KMS-11 (cell line): ENCODE measurements at regions not wholly inside any gene's neighbourhood (a gene's known extent, or its start where the extent isn't known, plus 50 kb on each side); places are given as distances from the start of the nearest gene placed in this dataset.

Experiments used
- H2AFZ ChIP-seq: fragments of 200-600 bp; sonication (generic); 2 replicates; pipeline ENCODE4 v1.6.1; 2016; ENCODE audit warnings: antibody characterized with exemption, mixed run types, low read depth
- H3K27ac ChIP-seq: fragments of 200-600 bp; sonication (generic); 2 replicates; pipeline ENCODE4 v1.6.1; 2016; ENCODE audit warnings: mild to moderate bottlenecking, mixed run types
- H3K27me3 ChIP-seq: fragments of 200-600 bp; sonication (generic); 2 replicates; pipeline ENCODE4 v1.6.1; 2017; ENCODE audit warnings: mild to moderate bottlenecking, low read depth, mixed run types, moderate library complexity; ENCODE audit not compliant: insufficient read depth
- H3K36me3 ChIP-seq: fragments of 200-600 bp; sonication (generic); 2 replicates; pipeline ENCODE4 v1.6.1; 2017; ENCODE audit warnings: mild to moderate bottlenecking, mixed run types; ENCODE audit not compliant: insufficient read depth
- H3K4me1 ChIP-seq: fragments of 200-600 bp; sonication (generic); 2 replicates; pipeline ENCODE4 v1.6.1; 2016; ENCODE audit warnings: mild to moderate bottlenecking, low read depth, mixed run types; ENCODE audit not compliant: poor library complexity, severe bottlenecking
- H3K4me2 ChIP-seq: fragments of 200-600 bp; sonication (generic); 2 replicates; pipeline ENCODE4 v1.7.0; 2016; ENCODE audit warnings: mild to moderate bottlenecking, mixed run types
- H3K4me3 ChIP-seq: fragments of 200-600 bp; sonication (generic); IDR thresholded peaks from 2 replicates; pipeline ENCODE4 v1.6.1; 2017; ENCODE audit warnings: low read depth, low read length, mixed read lengths; ENCODE audit not compliant: insufficient read depth
- H3K79me2 ChIP-seq: fragments of 200-600 bp; sonication (generic); 2 replicates; pipeline ENCODE4 v1.6.1; 2016; ENCODE audit warnings: low read depth, mixed run types; ENCODE audit not compliant: insufficient read depth
- H3K9ac ChIP-seq: fragments of 200-600 bp; sonication (generic); 2 replicates; pipeline ENCODE4 v1.6.1; 2016; ENCODE audit warnings: mild to moderate bottlenecking, mixed run types
- H4K20me1 ChIP-seq: fragments of 200-600 bp; sonication (generic); 2 replicates; pipeline ENCODE4 v1.6.1; 2016; ENCODE audit warnings: mild to moderate bottlenecking, mixed run types; ENCODE audit not compliant: insufficient read depth
- CTCF ChIP-seq: fragments of 200-600 bp; sonication (generic); conservative IDR thresholded peaks from 2 replicates; pipeline ENCODE4 v1.6.1; 2017; ENCODE audit warnings: low read depth, mild to moderate bottlenecking, antibody characterized with exemption, low read length, moderate library complexity, mixed read lengths

GRCh38 chr3:22199095-22199494 is 448.1 kb upstream of the ZNF385D start:
- Histone ChIP-seq H3K27me3 (no peaks in the 10 kb centered on the region), H3K9ac (no peak overlapping the region), H3K4me2 (no peak overlapping the region), H3K4me3 (no peak overlapping the region), H3K4me1 (no peaks in the 10 kb centered on the region), H3K27ac (no peak overlapping the region), H3K79me2 (no peaks in the 10 kb centered on the region), H4K20me1 (no peaks in the 10 kb centered on the region), H2AFZ (no peak overlapping the region), H3K36me3 (no peaks in the 10 kb centered on the region)
- no peak for TF ChIP-seq CTCF

GRCh38 chr3:22208844-22209243 is 457.8 kb upstream of the ZNF385D start:
- no peak for TF ChIP-seq CTCF
- Histone ChIP-seq H3K79me2 (no peaks in the 10 kb centered on the region), H3K36me3 (no peaks in the 10 kb centered on the region), H2AFZ (no peak overlapping the region), H3K4me1 (no peaks in the 10 kb centered on the region), H3K27me3 (no peaks in the 10 kb centered on the region), H3K4me3 (no peak overlapping the region), H3K4me2 (no peak overlapping the region), H4K20me1 (no peaks in the 10 kb centered on the region), H3K27ac (no peak overlapping the region), H3K9ac (no peak overlapping the region)

- Histone ChIP-seq H3K36me3 (no peaks in the 10 kb centered on the region), H2AFZ (no peak overlapping the region), H3K4me1 (no peaks in the 10 kb centered on the region), H3K27ac (no peak overlapping the region), H3K9ac (no peak overlapping the region), H3K4me3 (no peak overlapping the region), H3K27me3 (no peaks in the 10 kb centered on the region), H3K79me2 (no peaks in the 10 kb centered on the region), H4K20me1 (no peaks in the 10 kb centered on the region), H3K4me2 (no peak overlapping the region)
- no peak for TF ChIP-seq CTCF
Measured at GRCh38 chr3:22209578-22209977, 458.6 kb upstream of the ZNF385D start.

GRCh38 chr3:22210693-22211092 is 459.7 kb upstream of the ZNF385D start:
- H3K4me1 ChIP-seq = no peaks in the 10 kb centered on the region
- no peaks in the 10 kb centered on the region for H3K36me3 ChIP-seq
- TF ChIP-seq CTCF = no peak
- H3K4me3 ChIP-seq = no peak overlapping the region
- no peaks in the 10 kb centered on the region for H4K20me1 ChIP-seq
- no peak overlapping the region for H3K27ac ChIP-seq
- H3K4me2 ChIP-seq = no peak overlapping the region
- H2AFZ ChIP-seq = no peak overlapping the region
- no peaks in the 10 kb centered on the region for H3K79me2 ChIP-seq
- H3K27me3 ChIP-seq = no peaks in the 10 kb centered on the region
- H3K9ac ChIP-seq = no peak overlapping the region

GRCh38 chr3:22216601-22217000 is 465.6 kb upstream of the ZNF385D start:
- no peaks in the 10 kb centered on the region for H3K27me3 ChIP-seq
- no peaks in the 10 kb centered on the region for H3K79me2 ChIP-seq
- TF ChIP-seq CTCF = no peak
- H3K36me3 ChIP-seq = no peaks in the 10 kb centered on the region
- H3K27ac ChIP-seq = no peak overlapping the region
- H2AFZ ChIP-seq = no peak overlapping the region
- no peak overlapping the region for H3K9ac ChIP-seq
- H3K4me2 ChIP-seq = no peak overlapping the region
- H3K4me3 ChIP-seq = no peak overlapping the region
- no peaks in the 10 kb centered on the region for H4K20me1 ChIP-seq
- H3K4me1 ChIP-seq = no peaks in the 10 kb centered on the region
